ENCODE measurements at regions not wholly inside any gene's neighbourhood (a gene's known extent, or its start where the extent isn't known, plus 50 kb on each side); places are given as distances from the start of the nearest gene placed in this dataset.

DNA sequence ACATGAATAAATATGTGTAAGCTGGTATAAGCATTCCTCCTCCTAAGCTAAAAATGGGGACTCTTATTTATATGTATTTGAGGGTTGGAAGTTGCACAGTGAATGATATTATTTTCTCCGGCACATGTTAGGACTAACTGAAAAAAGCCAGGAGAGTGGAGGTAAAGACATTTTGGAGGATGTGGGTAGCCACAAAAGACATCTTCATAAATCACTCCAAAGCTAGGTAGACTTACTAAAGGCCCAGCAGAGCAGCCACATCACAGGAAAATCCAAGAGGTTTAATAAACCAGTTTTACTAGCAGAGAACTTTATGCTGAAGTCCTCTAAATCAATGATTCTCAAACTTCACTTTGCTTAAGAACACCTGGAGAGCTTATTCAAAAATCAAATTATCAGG, 424.7 kb downstream of the KCTD12 start:
- Histone ChIP-seq H3K4me1 (ENCODE audit: insufficient read depth) (no peaks in the 10 kb centered on the region), H3K27ac (no peak overlapping the region), H3K36me3 (no peaks in the 10 kb centered on the region), H3K4me3 (no peak overlapping the region), H3K9me3 (no peaks in the 10 kb centered on the region), H3K27me3 (no peaks in the 10 kb centered on the region)
- intact Hi-C loops (cut with DNase I), result loop anchor here in 1 of 4 donors (10.0 kb wide), 1 partner anchor 577 kb away; no protein-coding TSS in a partner anchor
- TF ChIP-seq EP300 (IDR thresholded peaks at IDR 0.05), result no peak
- TF ChIP-seq, protein P1, sequence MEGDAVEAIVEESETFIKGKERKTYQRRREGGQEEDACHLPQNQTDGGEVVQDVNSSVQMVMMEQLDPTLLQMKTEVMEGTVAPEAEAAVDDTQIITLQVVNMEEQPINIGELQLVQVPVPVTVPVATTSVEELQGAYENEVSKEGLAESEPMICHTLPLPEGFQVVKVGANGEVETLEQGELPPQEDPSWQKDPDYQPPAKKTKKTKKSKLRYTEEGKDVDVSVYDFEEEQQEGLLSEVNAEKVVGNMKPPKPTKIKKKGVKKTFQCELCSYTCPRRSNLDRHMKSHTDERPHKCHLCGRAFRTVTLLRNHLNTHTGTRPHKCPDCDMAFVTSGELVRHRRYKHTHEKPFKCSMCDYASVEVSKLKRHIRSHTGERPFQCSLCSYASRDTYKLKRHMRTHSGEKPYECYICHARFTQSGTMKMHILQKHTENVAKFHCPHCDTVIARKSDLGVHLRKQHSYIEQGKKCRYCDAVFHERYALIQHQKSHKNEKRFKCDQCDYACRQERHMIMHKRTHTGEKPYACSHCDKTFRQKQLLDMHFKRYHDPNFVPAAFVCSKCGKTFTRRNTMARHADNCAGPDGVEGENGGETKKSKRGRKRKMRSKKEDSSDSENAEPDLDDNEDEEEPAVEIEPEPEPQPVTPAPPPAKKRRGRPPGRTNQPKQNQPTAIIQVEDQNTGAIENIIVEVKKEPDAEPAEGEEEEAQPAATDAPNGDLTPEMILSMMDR (IDR thresholded peaks at IDR 0.05), result no peak
- TF ChIP-seq POLR2A (IDR thresholded peaks at IDR 0.05), result no peak
- 88 to 94% (median 94%) methylated on average over 1 of the region's 1 CpG for WGBS, 3 donors
- DNase-seq, result no peak

DNA sequence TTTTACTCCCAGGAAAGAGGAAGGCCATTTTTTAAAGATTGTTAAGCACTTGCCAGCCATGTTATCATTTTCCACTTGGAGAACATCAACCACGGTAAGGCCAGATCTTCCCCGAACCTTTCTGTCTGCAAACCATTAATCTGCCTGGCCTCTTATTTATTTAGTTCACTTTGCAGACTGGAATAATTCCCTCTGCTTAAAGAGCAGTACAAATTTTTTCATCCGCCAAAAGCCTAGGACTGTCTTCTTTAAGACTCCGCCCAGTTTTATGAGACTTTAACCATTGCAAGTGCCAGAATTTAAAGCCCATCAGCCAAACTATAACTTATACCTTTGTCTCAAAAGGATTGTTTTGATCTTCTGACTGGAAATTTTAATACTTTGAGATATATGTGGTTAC, 426.3 kb downstream of the KCTD12 start:
- 16 to 21% (median 18%) methylated on average over 4 of the region's 4 CpGs for WGBS, 3 donors
- intact Hi-C loops (cut with DNase I), result loop anchor here in 1 of 4 donors (10.0 kb wide), 1 partner anchor 575 kb away; no protein-coding TSS in a partner anchor
- Histone ChIP-seq H3K9me3 (no peaks in the 10 kb centered on the region), H3K4me1 (ENCODE audit: insufficient read depth) (no peaks in the 10 kb centered on the region), H3K27me3 (no peaks in the 10 kb centered on the region), H3K36me3 (no peaks in the 10 kb centered on the region), H3K4me3 (no peak overlapping the region), H3K27ac (no peak overlapping the region)
- no peak for DNase-seq
- TF ChIP-seq EP300 (IDR thresholded peaks at IDR 0.05), result no peak
- no peak for TF ChIP-seq POLR2A (IDR thresholded peaks at IDR 0.05)
- TF ChIP-seq, protein P1 (IDR thresholded peaks at IDR 0.05), result no peak

DNA sequence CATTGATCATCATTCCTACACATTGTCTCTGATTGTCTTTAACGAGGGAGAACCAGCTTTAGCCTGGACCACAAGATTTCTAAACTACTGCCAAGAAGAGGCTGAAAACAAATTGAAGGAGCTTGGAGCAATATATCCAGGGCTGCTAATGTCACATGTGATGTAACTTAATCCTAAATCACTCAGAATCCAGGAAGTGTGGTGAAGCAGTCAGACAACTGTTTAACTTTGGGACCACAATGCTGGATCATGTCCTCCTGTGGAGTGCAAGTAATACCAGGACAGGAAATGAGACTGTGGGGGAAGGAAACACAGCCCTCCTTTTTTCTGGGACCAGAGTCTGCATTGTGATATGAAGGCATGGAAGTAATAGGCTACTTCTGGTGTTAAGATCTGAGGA, 430.2 kb downstream of the KCTD12 start:
- intact Hi-C loops (cut with DNase I), result no loop called here
- no peaks in the 10 kb centered on the region for H3K4me1 ChIP-seq (ENCODE audit: insufficient read depth)
- H3K27me3 ChIP-seq, result no peaks in the 10 kb centered on the region
- H3K9me3 ChIP-seq, result no peaks in the 10 kb centered on the region
- no peak for TF ChIP-seq EP300 (IDR thresholded peaks at IDR 0.05)
- TF ChIP-seq, protein P1 (IDR thresholded peaks at IDR 0.05), result no peak
- TF ChIP-seq POLR2A (IDR thresholded peaks at IDR 0.05), result no peak
- no peak overlapping the region for H3K4me3 ChIP-seq
- no peak for DNase-seq
- no peak overlapping the region for H3K27ac ChIP-seq
- 27 to 40% (median 29%) methylated on average over 1 of the region's 1 CpG for WGBS, 3 donors
- H3K36me3 ChIP-seq, result no peaks in the 10 kb centered on the region

DNA sequence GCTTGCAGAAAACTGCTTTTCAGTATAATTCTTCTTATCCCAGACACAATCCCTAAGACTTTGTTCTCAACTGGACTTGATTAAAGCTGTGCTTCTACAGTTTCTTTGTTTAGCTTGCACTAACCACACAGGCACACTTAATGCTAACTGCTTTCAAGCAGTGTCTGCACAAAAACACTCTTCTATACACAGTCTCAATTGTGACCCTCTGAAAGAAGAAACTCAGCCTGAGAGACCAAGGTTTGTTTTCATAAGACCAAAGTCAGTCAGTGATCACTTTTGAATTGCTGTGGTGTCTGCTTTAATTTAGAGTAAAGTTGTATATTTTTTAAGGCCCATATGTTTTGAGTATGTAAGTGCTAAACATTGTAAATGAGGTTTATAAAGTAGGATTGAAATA, 431.2 kb downstream of the KCTD12 start:
- Histone ChIP-seq H3K27ac (no peak overlapping the region), H3K4me3 (no peak overlapping the region), H3K27me3 (no peaks in the 10 kb centered on the region), H3K36me3 (no peaks in the 10 kb centered on the region), H3K4me1 (ENCODE audit: insufficient read depth) (no peaks in the 10 kb centered on the region), H3K9me3 (no peaks in the 10 kb centered on the region)
- no peak for DNase-seq
- TF ChIP-seq EP300 (IDR thresholded peaks at IDR 0.05), result no peak
- no peak for TF ChIP-seq POLR2A (IDR thresholded peaks at IDR 0.05)
- TF ChIP-seq, protein P1 (IDR thresholded peaks at IDR 0.05), result no peak
- intact Hi-C loops (cut with DNase I), result no loop called here

DNA sequence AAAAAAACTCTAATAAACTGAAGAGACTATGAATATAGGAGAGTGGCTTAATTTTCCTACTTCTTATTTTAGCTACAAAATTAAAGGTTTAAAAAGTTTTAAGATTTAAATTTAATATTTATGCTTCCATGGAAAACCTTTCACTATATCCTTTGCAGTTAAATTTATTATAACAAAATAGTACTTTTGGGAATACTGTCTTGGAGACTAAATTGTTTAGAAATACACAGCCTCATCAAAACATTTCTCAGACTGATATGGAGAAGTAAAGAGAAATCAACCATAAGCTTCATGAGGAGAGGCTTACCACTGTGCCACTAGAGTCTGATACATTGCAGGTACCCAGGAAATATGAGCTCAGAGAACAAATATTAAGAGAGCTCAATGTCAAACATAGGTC, 436.5 kb downstream of the KCTD12 start:
- intact Hi-C loops (cut with DNase I), result no loop called here
- no peak for DNase-seq
- Histone ChIP-seq H3K4me3 (no peak overlapping the region), H3K27me3 (no peaks in the 10 kb centered on the region), H3K4me1 (ENCODE audit: insufficient read depth) (no peaks in the 10 kb centered on the region), H3K9me3 (no peaks in the 10 kb centered on the region), H3K27ac (no peak overlapping the region), H3K36me3 (no peaks in the 10 kb centered on the region)
- TF ChIP-seq POLR2A (IDR thresholded peaks at IDR 0.05) (no peak), EP300 (IDR thresholded peaks at IDR 0.05) (no peak)
- TF ChIP-seq, protein P1 (IDR thresholded peaks at IDR 0.05), result no peak

Data from ovary (tissue), 7 donors.